GM20000 (cell line): ENCODE measurements at regions not wholly inside any gene's neighbourhood (a gene's known extent, or its start where the extent isn't known, plus 50 kb on each side); places are given as distances from the start of the nearest gene placed in this dataset.

ENCODE experiments used
- DNase-seq: peaks from one replicate; pipeline ENCODE4 v3.0.0; 2012; ENCODE audit warnings: low spot score
- CTCF ChIP-seq: IDR thresholded peaks from 2 replicates; pipeline ENCODE4 v1.5.1; 2012; ENCODE audit warnings: mild to moderate bottlenecking, control low read depth; ENCODE audit errors: extremely low read depth, missing control alignments

GRCh38 chrX:20355187-20355586, 88.5 kb upstream of the RPS6KA3 start:
- no peak for DNase-seq
- no peak for TF ChIP-seq CTCF

- no peak for TF ChIP-seq CTCF
- DNase-seq = no peak
Measured at GRCh38 chrX:20354505-20354904, 87.8 kb upstream of the RPS6KA3 start.

GRCh38 chrX:20352935-20353336, 86.2 kb upstream of the RPS6KA3 start:
- peak; percentile 13 for DNase-seq
- no peak for TF ChIP-seq CTCF

GRCh38 chrX:20352504-20352903, 85.8 kb upstream of the RPS6KA3 start:
- TF ChIP-seq CTCF = no peak
- no peak for DNase-seq

- no peak for DNase-seq
- TF ChIP-seq CTCF = no peak
Measured at GRCh38 chrX:20350596-20350995, 83.9 kb upstream of the RPS6KA3 start.

- TF ChIP-seq CTCF = no peak
- DNase-seq = no peak
Measured at GRCh38 chrX:20348139-20348538, 81.4 kb upstream of the RPS6KA3 start.

GRCh38 chrX:20347481-20347880, 80.8 kb upstream of the RPS6KA3 start:
- no peak for DNase-seq
- no peak for TF ChIP-seq CTCF
